Transverse colon (tissue), 4 donors: ENCODE measurements at regions not wholly inside any gene's neighbourhood (a gene's known extent, or its start where the extent isn't known, plus 50 kb on each side); places are given as distances from the start of the nearest gene placed in this dataset.
A peak's percentile ranks its signal among the peaks of the same experiment; 100 is the strongest.

Experiments
- DNase-seq: peaks from one replicate; pipeline ENCODE4 v3.0.0-alpha.2; 2019
- H3K27ac ChIP-seq, 4 donors: fragments of 200-600 bp; sonication (generic); 2 replicates each; pipeline ENCODE4 v1.5.1; 2016 to 2018; ENCODE audit warnings: inconsistent platforms in 4 of 4
- H3K27me3 ChIP-seq: fragments of 200-600 bp; sonication (generic); 2 replicates; pipeline ENCODE4 v1.5.1; 2017; ENCODE audit warnings: inconsistent platforms
- H3K36me3 ChIP-seq, 4 donors: fragments of 200-600 bp; sonication (generic); 2 replicates each; pipeline ENCODE4 v1.5.1; 2017 to 2019; ENCODE audit warnings: inconsistent platforms in 4 of 4
- H3K4me1 ChIP-seq, 4 donors: fragments of 200-600 bp; sonication (generic); 2 replicates each; pipeline ENCODE4 v1.5.1; 2017 to 2020; ENCODE audit warnings: inconsistent platforms in 4 of 4
- H3K4me3 ChIP-seq, 4 donors: fragments of 200-600 bp; sonication (generic); 1 replicate in 1 of 4; 2 replicates in 3 of 4; pipeline versions ENCODE4 v1.5.1 to v1.6.1; 2017 to 2019; ENCODE audit warnings: inconsistent platforms in 4 of 4
- H3K9me3 ChIP-seq, 2 donors: fragments of 200-600 bp; sonication (generic); 2 replicates each; pipeline ENCODE4 v1.5.1; 2017 to 2019; ENCODE audit warnings: inconsistent platforms in 2 of 2
- CTCF ChIP-seq, 5 experiments: fragments of 200-600 bp in 3 of 5; fragments of 450-650 bp in 2 of 5; sonication (generic) in 3 of 5; IDR thresholded peaks; 1 replicate in 2 of 5; 2 replicates in 3 of 5; pipeline ENCODE4 v1.5.1; 2016 to 2017; ENCODE audit warnings: antibody characterized with exemption in 5 of 5, inconsistent platforms in 3 of 5, mild to moderate bottlenecking in 2 of 5, moderate library complexity in 1 of 5
- EP300 ChIP-seq: sonication (generic); formaldehyde crosslinking; IDR thresholded peaks from one replicate; pipeline ENCODE4 v1.6.1; 2017; ENCODE audit warnings: antibody characterized with exemption, low read depth
- POLR2A ChIP-seq: fragments of 450-650 bp; IDR thresholded peaks from one replicate; pipeline ENCODE4 v1.6.1; 2016; ENCODE audit warnings: antibody characterized with exemption, mild to moderate bottlenecking, moderate library complexity
- POLR2AphosphoS5 ChIP-seq, 3 donors: sonication (generic); formaldehyde crosslinking; IDR thresholded peaks; one replicate each; pipeline ENCODE4 v1.6.1; 2016; ENCODE audit warnings: antibody characterized with exemption in 3 of 3
- WGBS, 2 donors: methylation state at CpG; one replicate each; pipeline ENCODE4 v1.1.5; 2018; ENCODE audit warnings: low coverage in 1 of 2; 5-methylcytosine and 5-hydroxymethylcytosine counted together
- in situ Hi-C, 4 donors: fragments of 200-750 bp; cut with MboI; loops; one replicate each; pipeline versions ENCODE4 v1.15.0 to v1.15.1; 2017; ENCODE audit warnings: low sequenced_read_pairs in 3 of 4, low pct_ligation_motif_present in 1 of 4, low pct_unique_long_range_greater_than_20kb in 1 of 4
- intact Hi-C: fragments of 100-400 bp; cut with DNase I; formaldehyde crosslinking; loops from one replicate; pipeline ENCODE4 v1.15.1; 2023; ENCODE audit warnings: low total_unique reads

DNA sequence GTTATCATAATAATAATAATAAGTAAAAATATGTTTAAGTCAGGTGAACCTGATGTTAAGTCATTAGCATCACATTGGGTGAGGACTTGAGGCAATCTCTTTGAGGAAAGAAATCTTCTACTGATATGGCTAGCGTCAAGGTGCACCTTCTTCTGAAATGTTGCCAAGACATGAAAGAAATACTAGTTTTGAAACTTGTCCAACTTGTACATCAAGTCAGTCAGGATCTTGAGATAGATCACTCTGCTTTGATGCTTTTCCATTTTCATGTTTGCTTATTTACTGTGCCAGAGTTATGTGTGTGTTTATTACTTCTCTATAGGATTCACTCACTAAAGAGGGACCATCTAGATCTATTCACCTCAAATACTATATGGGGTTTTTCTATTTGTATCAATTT lies 90.0 kb upstream of the USP15 start:
- TF ChIP-seq POLR2AphosphoS5 (IDR thresholded peaks at IDR 0.05) (no peak), EP300 (no peak), CTCF (IDR thresholded peaks at IDR 0.05) (no peak), POLR2A (no peak)
- H3K36me3 ChIP-seq, result no peaks in the 10 kb centered on the region
- H3K4me1 ChIP-seq, result no peaks in the 10 kb centered on the region
- in situ Hi-C loops, result no loop called here
- no peak overlapping the region for H3K4me3 ChIP-seq
- H3K27ac ChIP-seq, result no peak overlapping the region
- intact Hi-C loops, result no loop called here
- WGBS, 2 donors, result 70 to 74% methylated on average over 1 of the region's 1 CpG
- no peaks in the 10 kb centered on the region for H3K27me3 ChIP-seq
- no peaks in the 10 kb centered on the region for H3K9me3 ChIP-seq
- DNase-seq, result no peak

DNA sequence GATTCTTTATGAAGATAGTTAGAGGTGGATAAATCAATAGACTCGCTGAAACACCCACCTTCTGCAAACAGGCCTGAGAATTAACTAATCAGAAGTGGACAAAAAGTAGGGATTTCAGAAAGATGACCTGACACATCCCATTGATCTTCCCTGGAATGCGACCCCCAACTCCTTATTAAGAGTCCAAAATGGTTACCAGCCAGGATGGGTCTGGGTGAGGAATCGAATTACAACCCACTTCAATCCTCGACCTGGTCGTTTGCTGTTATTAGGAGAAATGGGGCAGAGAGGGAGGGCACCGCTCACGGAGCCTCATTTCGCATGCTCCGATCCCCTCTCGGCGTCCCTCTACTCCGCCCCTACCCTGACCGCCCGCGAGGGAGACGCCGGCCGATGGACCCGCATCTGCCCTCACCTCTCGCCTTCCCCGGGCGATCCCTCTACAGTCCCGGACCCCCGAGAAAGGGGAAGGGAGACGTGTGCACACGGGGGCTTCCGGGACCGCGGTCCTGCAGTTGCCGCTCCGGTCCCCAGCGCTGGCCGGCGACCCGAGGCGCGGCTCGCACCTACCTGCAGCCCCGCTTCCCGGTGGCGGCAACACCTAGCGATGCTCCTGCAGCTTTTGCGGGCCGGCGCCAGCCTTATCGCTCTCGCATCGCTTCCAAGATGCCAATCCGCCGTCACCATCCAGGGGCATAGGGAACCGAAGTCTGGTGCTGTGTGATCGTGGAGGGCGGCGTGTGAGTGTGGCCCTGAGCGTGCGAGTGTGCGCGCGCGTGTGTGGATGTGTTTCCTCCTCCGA lies 69.3 kb upstream of the USP15 start:
- in situ Hi-C loops, result no loop called here
- DNase-seq, result no peak

GRCh38 chr12:62191491-62192179 lies 68.6 kb upstream of the USP15 start:
- Histone ChIP-seq H3K4me3 (peak overlapping the region in 3 of 4 donors; percentile 5 to 48 (median 14)), H3K27ac (no peak overlapping the region), H3K4me1 (peaks cover 3 to 21% (median 14%) of the 10 kb centered on the region in 4 donors), H3K27me3 (peaks cover 42% of the 10 kb centered on the region), H3K9me3 (no peaks in the 10 kb centered on the region), H3K36me3 (no peaks in the 10 kb centered on the region)
- DNase-seq, result no peak
- intact Hi-C loops (no loop called here), in situ Hi-C loops (no loop called here)
- TF ChIP-seq POLR2A (no peak), POLR2AphosphoS5 (IDR thresholded peaks at IDR 0.05) (no peak), EP300 (no peak), CTCF (IDR thresholded peaks at IDR 0.05) (no peak)
- WGBS, 2 donors, result 17 to 40% methylated on average over 2 to 41 of the region's 41 CpGs

More for the DNA sequence above, 69.3 kb upstream of the USP15 start:
- Histone ChIP-seq H3K4me3 (peak overlapping the region in 3 of 4 donors; percentile 5 to 48 (median 14)), H3K36me3 (no peaks in the 10 kb centered on the region), H3K27ac (no peak overlapping the region), H3K9me3 (no peaks in the 10 kb centered on the region), H3K27me3 (peaks cover 42% of the 10 kb centered on the region), H3K4me1 (peaks cover 3 to 21% (median 14%) of the 10 kb centered on the region in 4 donors)
- 18 to 40% methylated on average over 3 to 61 of the region's 61 CpGs for WGBS, 2 donors
- TF ChIP-seq CTCF (IDR thresholded peaks at IDR 0.05) (no peak), POLR2AphosphoS5 (IDR thresholded peaks at IDR 0.05) (no peak), POLR2A (no peak), EP300 (no peak)
- intact Hi-C loops, result no loop called here

- H3K4me3 ChIP-seq, result peak overlapping the region in 3 of 4 donors; percentile 5 to 48 (median 14)
- 0 to 4% methylated on average over 5 to 34 of the region's 34 CpGs for WGBS, 2 donors
- H3K9me3 ChIP-seq, result no peaks in the 10 kb centered on the region
- in situ Hi-C loops (no loop called here), intact Hi-C loops (no loop called here)
- no peak for TF ChIP-seq POLR2AphosphoS5 (IDR thresholded peaks at IDR 0.05)
- TF ChIP-seq CTCF (IDR thresholded peaks at IDR 0.05), result peak; percentile 47 to 60 (median 56)
- DNase-seq, result peak; percentile 20
- H3K36me3 ChIP-seq, result no peaks in the 10 kb centered on the region
- peaks cover 3 to 21% (median 14%) of the 10 kb centered on the region in 4 donors for H3K4me1 ChIP-seq
- H3K27ac ChIP-seq, result no peak overlapping the region
- peaks cover 42% of the 10 kb centered on the region for H3K27me3 ChIP-seq
Measured at GRCh38 chr12:62192180-62192902, 67.9 kb upstream of the USP15 start.
